GM12878 (cell line): ENCODE measurements at regions not wholly inside any gene's neighbourhood (a gene's known extent, or its start where the extent isn't known, plus 50 kb on each side); places are given as distances from the start of the nearest gene placed in this dataset.

Experiments
- ATAC-seq: fragments of 200-7000 bp; cut with Tn5 transposase; 3 replicates; pipeline ENCODE4 v1.9.1; 2020; ENCODE audit warnings: mild to moderate bottlenecking, moderate library complexity
- BruUV-seq: library from RNA; stranded (reverse); fragments of 400-500 nt; replicated peaks from 2 replicates; lab custom pipeline; 2021; lab: Mats Ljungman, UMichigan
- CTCF ChIA-PET: fragments of 300-600 bp; sonication (Branson Sonifier 250); formaldehyde crosslinking; extraction: SDS; loops from one replicate; lab custom pipeline; 2021; ENCODE audit warnings: inconsistent platforms; lab: Yijun Ruan, JAX
- POLR2A ChIA-PET: fragments of 350-600 bp; formaldehyde crosslinking; extraction: SDS; loops from one replicate; lab custom pipeline; 2021; ENCODE audit warnings: inconsistent platforms; lab: Charles Lee
- RAD21 ChIA-PET: fragments of 300-600 bp; sonication (Branson Sonifier 250); formaldehyde crosslinking; loops from one replicate; lab custom pipeline; 2023; ENCODE audit warnings: antibody characterized with exemption; ENCODE audit not compliant: unreplicated experiment; lab: Charles Lee
- SMC1A ChIA-PET: fragments of 300-600 bp; sonication (Branson Sonifier 250); formaldehyde crosslinking; loops from one replicate; lab custom pipeline; 2023; ENCODE audit not compliant: unreplicated experiment, uncharacterized antibody; lab: Charles Lee
- DNase-seq: peaks from one replicate; pipeline ENCODE4 v3.0.0-alpha.2; 2011; ENCODE audit warnings: low read depth, low spot score
- FAIRE-seq: peaks from 3 replicates; lab custom pipeline; 2011; peaks lifted over from hg19 to GRCh38; lab: Jason Lieb, UNC
- H2AFZ ChIP-seq: 2 replicates; pipeline ENCODE4 v1.6.0; 2011; ENCODE audit warnings: low read depth, low read length, control low read depth; ENCODE audit not compliant: control insufficient read depth
- H3K27ac ChIP-seq: 2 replicates; pipeline ENCODE4 v1.5.1; 2011; ENCODE audit warnings: control low read depth; ENCODE audit not compliant: control insufficient read depth, insufficient read depth
- H3K27me3 ChIP-seq, 2 experiments: replicated peaks in 1 of 2; 2 replicates each; pipeline versions ENCODE4 v1.6.0 to v1.6.1; 2011; ENCODE audit warnings: low read length in 1 of 2; ENCODE audit not compliant: control insufficient read depth in 2 of 2, insufficient read depth in 2 of 2
- H3K36me3 ChIP-seq, 2 experiments: 2 replicates each; pipeline ENCODE4 v1.5.1; 2011; ENCODE audit warnings: low read length in 1 of 2; ENCODE audit not compliant: control insufficient read depth in 2 of 2, insufficient read depth in 2 of 2
- H3K4me1 ChIP-seq: 2 replicates; pipeline ENCODE4 v1.6.1; 2011; ENCODE audit warnings: mild to moderate bottlenecking, low read length, moderate library complexity, mixed read lengths; ENCODE audit not compliant: control insufficient read depth, insufficient read depth
- H3K4me2 ChIP-seq: 2 replicates; pipeline ENCODE4 v1.6.0; 2011; ENCODE audit warnings: control low read depth; ENCODE audit not compliant: control insufficient read depth, insufficient read depth
- H3K4me3 ChIP-seq: fragments of 200-600 bp; sonication (generic); 2 replicates; pipeline ENCODE4 v1.5.1; 2016
- H3K79me2 ChIP-seq: 2 replicates; pipeline ENCODE4 v1.6.0; 2011; ENCODE audit warnings: low read length; ENCODE audit not compliant: control insufficient read depth, insufficient read depth
- H3K9ac ChIP-seq: 2 replicates; pipeline ENCODE4 v1.8.0; 2011; ENCODE audit warnings: low read length, control low read depth, mixed read lengths; ENCODE audit not compliant: control insufficient read depth, insufficient read depth
- H3K9me3 ChIP-seq: replicated peaks from 3 replicates; pipeline ENCODE4 v1.5.1; 2011; ENCODE audit warnings: mild to moderate bottlenecking, low read length; ENCODE audit not compliant: control insufficient read depth, insufficient read depth
- H4K20me1 ChIP-seq: 2 replicates; pipeline ENCODE4 v1.6.0; 2011; ENCODE audit not compliant: control insufficient read depth, insufficient read depth
- CHD1 ChIP-seq: IDR thresholded peaks from 2 replicates; pipeline ENCODE4 v1.6.1; 2012; ENCODE audit warnings: low read depth, low read length, improper control_type of control experiment
- CTCF ChIP-seq, 3 experiments: IDR thresholded peaks in 2 of 3; conservative IDR thresholded peaks in 1 of 3; 2 replicates each; pipeline ENCODE4 v1.5.1; 2011; ENCODE audit warnings: low read depth in 3 of 3, low read length in 3 of 3, mild to moderate bottlenecking in 3 of 3, control low read depth in 2 of 3, moderate library complexity in 2 of 3, inconsistent platforms in 1 of 3, mixed read lengths in 1 of 3; ENCODE audit not compliant: control insufficient read depth in 2 of 3, insufficient read depth in 1 of 3; ENCODE audit errors: extremely low read depth in 1 of 3
- CUX1 ChIP-seq: IDR thresholded peaks from 2 replicates; pipeline ENCODE4 v1.6.1; 2012; ENCODE audit warnings: improper control_type of control experiment, low read depth, low read length; ENCODE audit not compliant: insufficient replicate concordance
- E2F8 ChIP-seq: fragments of 450-650 bp; IDR thresholded peaks from 2 replicates; pipeline ENCODE4 v1.6.1; 2018; ENCODE audit warnings: mild to moderate bottlenecking, low read depth, moderate library complexity; ENCODE audit not compliant: partially characterized antibody
- JUND ChIP-seq: IDR thresholded peaks from 2 replicates; pipeline ENCODE4 v1.6.1; 2012; ENCODE audit warnings: low read depth, mild to moderate bottlenecking, low read length, improper control_type of control experiment, moderate library complexity
- MYC ChIP-seq: IDR thresholded peaks from 2 replicates; pipeline ENCODE4 v1.6.1; 2011; ENCODE audit warnings: mild to moderate bottlenecking, low read length, moderate library complexity, inconsistent platforms; ENCODE audit not compliant: insufficient read depth, insufficient replicate concordance, insufficient read length, severe bottlenecking
- RAD51 ChIP-seq: fragments of 450-650 bp; IDR thresholded peaks from 2 replicates; pipeline ENCODE4 v1.6.1; 2016; ENCODE audit warnings: moderate library complexity, mild to moderate bottlenecking, inconsistent platforms
- SMARCA5 ChIP-seq: fragments of 450-650 bp; IDR thresholded peaks from 2 replicates; pipeline ENCODE4 v1.6.1; 2017; ENCODE audit warnings: mild to moderate bottlenecking
- SREBF2 ChIP-seq: IDR thresholded peaks from 2 replicates; pipeline ENCODE4 v1.6.1; 2012; ENCODE audit warnings: mild to moderate bottlenecking, low read length
- ZNF24 ChIP-seq: fragments of 450-650 bp; IDR thresholded peaks from 2 replicates; pipeline ENCODE4 v1.6.1; 2017; ENCODE audit warnings: antibody characterized with exemption, mild to moderate bottlenecking
- in situ Hi-C: fragments of 300-500 bp; cut with MboI; formaldehyde crosslinking; loops from 9 replicates; pipeline ENCODE4 v1.14.3; 2018; ENCODE audit warnings: mixed read lengths
- intact Hi-C: fragments of 100-400 bp; cut with micrococcal nuclease; formaldehyde crosslinking; loops from one replicate; pipeline ENCODE4 v1.14.2; 2022; ENCODE audit not compliant: unreplicated experiment

GRCh38 chr12:85385406-85385805 lies 105.4 kb downstream of the ALX1 start:
- H3K9ac ChIP-seq: no peak overlapping the region
- H3K4me3 ChIP-seq: no peak overlapping the region
- in situ Hi-C loops: no loop called here
- no peaks in the 10 kb centered on the region for H4K20me1 ChIP-seq
- ChIA-PET POLR2A (no interaction called here), SMC1A (no interaction called here), RAD21 (no interaction called here), CTCF (interaction anchor here (1.5 kb wide), 1 partner anchor 40 kb away, joined by 3 read pairs; no protein-coding TSS in a partner anchor)
- H2AFZ ChIP-seq: no peak overlapping the region
- ATAC-seq: no peak
- no peaks in the 10 kb centered on the region for H3K79me2 ChIP-seq
- H3K36me3 ChIP-seq: no peaks in the 10 kb centered on the region
- no peak for DNase-seq
- H3K4me2 ChIP-seq: no peak overlapping the region
- no peak overlapping the region for H3K27ac ChIP-seq
- intact Hi-C loops: no loop called here
- H3K9me3 ChIP-seq: no peaks in the 10 kb centered on the region
- FAIRE-seq: no peak
- BruUV-seq: no TSS peak
- H3K4me1 ChIP-seq: no peaks in the 10 kb centered on the region
- no peaks in the 10 kb centered on the region for H3K27me3 ChIP-seq
- TF ChIP-seq CHD1 (no peak), SMARCA5 (no peak), RAD51 (no peak), ZNF24 (no peak), CUX1 (no peak), SREBF2 (no peak), E2F8 (no peak), MYC (no peak), JUND (no peak), CTCF (IDR thresholded peaks at IDR 0.05 in 2 of 3, conservative IDR thresholded peaks at IDR 0.05 in 1 of 3; ENCODE audit: control insufficient read depth in 2 of 3, extremely low read depth in 1 of 3, insufficient read depth in 1 of 3, low read depth in 3 of 3, low read length in 3 of 3) (no peak)
